Trophoblast cell (in vitro differentiated cells and primary cell): ENCODE measurements at regions not wholly inside any gene's neighbourhood (a gene's known extent, or its start where the extent isn't known, plus 50 kb on each side); places are given as distances from the start of the nearest gene placed in this dataset.

Experiments
- DNase-seq, 2 donors: peaks; one replicate each; pipeline ENCODE4 v3.0.0-alpha.2; 2016
- H2AFZ ChIP-seq: 2 replicates; pipeline ENCODE4 v1.6.1; 2013; ENCODE audit warnings: low read length, moderate library complexity, mild to moderate bottlenecking; ENCODE audit not compliant: insufficient read depth, poor library complexity
- H2AK5ac ChIP-seq: 2 replicates; pipeline ENCODE4 v1.6.1; 2013; ENCODE audit warnings: mild to moderate bottlenecking, low read length
- H2BK120ac ChIP-seq: 2 replicates; pipeline ENCODE4 v1.6.1; 2013; ENCODE audit warnings: low read length, mild to moderate bottlenecking, moderate library complexity; ENCODE audit not compliant: insufficient read depth, poor library complexity
- H2BK12ac ChIP-seq: 2 replicates; pipeline ENCODE4 v1.6.1; 2013; ENCODE audit warnings: mild to moderate bottlenecking, low read length, moderate library complexity
- H2BK5ac ChIP-seq: 2 replicates; pipeline ENCODE4 v1.6.1; 2013; ENCODE audit warnings: low read length, low read depth, moderate library complexity, mild to moderate bottlenecking; ENCODE audit not compliant: poor library complexity
- H3K14ac ChIP-seq: 2 replicates; pipeline ENCODE4 v1.6.1; 2013; ENCODE audit warnings: mild to moderate bottlenecking, low read length
- H3K18ac ChIP-seq: 2 replicates; pipeline ENCODE4 v1.6.1; 2013; ENCODE audit warnings: mild to moderate bottlenecking, low read length
- H3K23ac ChIP-seq: 2 replicates; pipeline ENCODE4 v1.6.1; 2013; ENCODE audit warnings: low read length
- H3K27ac ChIP-seq: 2 replicates; pipeline ENCODE4 v1.5.1; 2013; ENCODE audit warnings: low read depth, mild to moderate bottlenecking, inconsistent platforms, low read length, moderate library complexity
- H3K27me3 ChIP-seq: 2 replicates; pipeline ENCODE4 v1.6.1; 2013; ENCODE audit warnings: inconsistent platforms, mild to moderate bottlenecking, low read length, moderate library complexity; ENCODE audit not compliant: insufficient read depth
- H3K36me3 ChIP-seq, 2 experiments: 1 replicate in 1 of 2; 2 replicates in 1 of 2; pipeline ENCODE4 v1.6.1; 2013; ENCODE audit warnings: low read length in 2 of 2, mild to moderate bottlenecking in 2 of 2, moderate library complexity in 1 of 2; ENCODE audit not compliant: insufficient read depth in 2 of 2, control insufficient read depth in 1 of 2
- H3K4ac ChIP-seq: 2 replicates; pipeline ENCODE4 v1.6.1; 2013; ENCODE audit warnings: low read depth, mild to moderate bottlenecking, low read length, moderate library complexity
- H3K4me1 ChIP-seq, 2 experiments: 1 replicate in 1 of 2; 2 replicates in 1 of 2; pipeline ENCODE4 v1.6.1; 2013; ENCODE audit warnings: low read length in 2 of 2, mild to moderate bottlenecking in 2 of 2, moderate library complexity in 1 of 2; ENCODE audit not compliant: insufficient read depth in 2 of 2, control insufficient read depth in 1 of 2
- H3K4me2 ChIP-seq: 2 replicates; pipeline ENCODE4 v1.6.1; 2013; ENCODE audit warnings: inconsistent platforms, mild to moderate bottlenecking, low read length, moderate library complexity
- H3K4me3 ChIP-seq: 2 replicates; pipeline ENCODE4 v1.5.1; 2013; ENCODE audit warnings: mild to moderate bottlenecking, low read depth, low read length, inconsistent platforms
- H3K79me1 ChIP-seq: one replicate; pipeline ENCODE4 v1.6.1; 2013; ENCODE audit warnings: low read length
- H3K79me2 ChIP-seq: 2 replicates; pipeline ENCODE4 v1.6.1; 2013; ENCODE audit warnings: low read length, mild to moderate bottlenecking; ENCODE audit not compliant: control insufficient read depth, insufficient read depth, poor library complexity
- H3K9ac ChIP-seq: 2 replicates; pipeline ENCODE4 v1.6.1; 2013; ENCODE audit warnings: mild to moderate bottlenecking, low read length
- H3K9me3 ChIP-seq: 2 replicates; pipeline ENCODE4 v1.6.1; 2013; ENCODE audit warnings: low read depth, mild to moderate bottlenecking, control low read depth, inconsistent platforms, low read length; ENCODE audit not compliant: insufficient read depth
- H4K12ac ChIP-seq: 2 replicates; pipeline ENCODE4 v1.6.1; 2013; ENCODE audit warnings: low read depth, mild to moderate bottlenecking, low read length, moderate library complexity
- H4K8ac ChIP-seq: 2 replicates; pipeline ENCODE4 v1.6.1; 2013; ENCODE audit warnings: low read depth, mild to moderate bottlenecking, low read length, moderate library complexity
- H4K91ac ChIP-seq: one replicate; pipeline ENCODE4 v1.6.1; 2013; ENCODE audit warnings: low read depth, mild to moderate bottlenecking, low read length, moderate library complexity
- WGBS: extraction: QIAGEN DNeasy Blood & Tissue Kit; methylation state at CpG from one replicate; pipeline ENCODE4 v1.1.7; 2013; ENCODE audit warnings: missing lambda C conversion rate; ENCODE audit not compliant: insufficient read length, insufficient coverage; ENCODE audit errors: extremely low coverage; 5-methylcytosine and 5-hydroxymethylcytosine counted together

- H3K27me3 ChIP-seq, result no peaks in the 10 kb centered on the region
- H3K18ac ChIP-seq, result no peak overlapping the region
- H3K4me3 ChIP-seq, result no peak overlapping the region
- H3K4me1 ChIP-seq, result no peaks in the 10 kb centered on the region
- H2AK5ac ChIP-seq, result no peak overlapping the region
- no peak overlapping the region for H3K9ac ChIP-seq
- no CpG with 5 or more reads among the region's 3 CpGs for WGBS
- DNase-seq, result peak in 1 of 2 donors; percentile 7
- H3K4me2 ChIP-seq, result no peak overlapping the region
- no peaks in the 10 kb centered on the region for H3K9me3 ChIP-seq
- H2BK120ac ChIP-seq, result peak overlapping the region; percentile 17
- H3K36me3 ChIP-seq, result no peaks in the 10 kb centered on the region
- no peak overlapping the region for H3K23ac ChIP-seq
- no peak overlapping the region for H4K12ac ChIP-seq
- no peak overlapping the region for H3K14ac ChIP-seq
- H4K8ac ChIP-seq, result no peak overlapping the region
- H2BK12ac ChIP-seq, result no peak overlapping the region
- no peak overlapping the region for H2AFZ ChIP-seq
- H3K27ac ChIP-seq, result no peak overlapping the region
- no peak overlapping the region for H3K4ac ChIP-seq
- no peak overlapping the region for H2BK5ac ChIP-seq
- H4K91ac ChIP-seq, result no peak overlapping the region
- no peaks in the 10 kb centered on the region for H3K79me1 ChIP-seq
- no peaks in the 10 kb centered on the region for H3K79me2 ChIP-seq
Measured at GRCh38 chr4:126213996-126214395, 899.2 kb downstream of the FAT4 start.

DNA sequence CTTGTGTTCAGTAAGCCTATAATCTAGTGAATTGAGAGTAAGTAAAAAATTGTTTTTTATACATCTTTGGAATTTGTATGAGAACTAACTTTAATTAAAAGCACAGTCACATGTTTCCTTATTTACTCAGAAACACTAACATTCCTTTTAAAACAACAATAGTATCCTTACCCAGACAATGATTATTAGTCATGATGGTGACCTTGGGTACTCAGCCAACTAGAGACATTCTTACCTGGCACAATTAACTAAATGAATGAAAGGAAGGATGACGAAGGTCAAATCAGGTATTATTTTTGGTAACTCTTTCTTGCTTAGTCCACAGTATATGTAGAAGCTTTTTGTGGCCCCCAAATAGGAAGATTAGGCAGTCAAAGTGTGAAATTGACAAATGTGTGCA, 901.0 kb downstream of the FAT4 start:
- Histone ChIP-seq H3K4me2 (no peak overlapping the region), H2BK5ac (no peak overlapping the region), H3K14ac (no peak overlapping the region), H4K12ac (no peak overlapping the region), H3K4me1 (no peaks in the 10 kb centered on the region), H3K79me1 (no peaks in the 10 kb centered on the region), H2AK5ac (no peak overlapping the region), H2BK12ac (no peak overlapping the region), H3K79me2 (no peaks in the 10 kb centered on the region), H3K9me3 (no peaks in the 10 kb centered on the region), H3K4ac (no peak overlapping the region), H3K27ac (no peak overlapping the region), H4K8ac (no peak overlapping the region), H3K36me3 (no peaks in the 10 kb centered on the region), H2AFZ (no peak overlapping the region), H3K23ac (no peak overlapping the region), H3K27me3 (no peaks in the 10 kb centered on the region), H3K4me3 (no peak overlapping the region), H3K9ac (no peak overlapping the region), H3K18ac (no peak overlapping the region), H2BK120ac (no peak overlapping the region), H4K91ac (no peak overlapping the region)
- no peak for DNase-seq
- WGBS, result no CpG with 5 or more reads among the region's 1 CpG

DNA sequence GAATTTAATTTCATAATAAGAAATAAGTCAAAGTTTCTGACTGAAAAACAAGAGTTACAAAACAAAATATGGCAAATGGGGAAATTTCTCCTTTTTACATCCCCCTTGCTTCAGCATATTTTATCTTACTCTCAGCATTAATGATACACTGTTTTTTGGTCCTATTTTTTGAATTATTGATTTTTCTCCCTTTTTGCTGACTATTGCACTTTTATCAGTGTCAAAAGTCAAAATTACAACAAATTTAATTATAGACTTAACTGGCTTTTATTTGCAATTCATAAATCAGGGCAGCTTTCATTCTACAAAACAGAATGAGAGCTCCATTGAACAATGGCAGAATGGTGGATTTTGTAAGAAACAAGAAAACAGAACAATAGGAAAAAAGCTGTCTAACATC, 901.9 kb downstream of the FAT4 start:
- Histone ChIP-seq H3K18ac (no peak overlapping the region), H3K79me2 (no peaks in the 10 kb centered on the region), H4K91ac (no peak overlapping the region), H3K27ac (no peak overlapping the region), H4K12ac (no peak overlapping the region), H2AK5ac (no peak overlapping the region), H2BK120ac (no peak overlapping the region), H4K8ac (no peak overlapping the region), H3K9ac (no peak overlapping the region), H3K4me3 (no peak overlapping the region), H3K27me3 (no peaks in the 10 kb centered on the region), H3K4ac (no peak overlapping the region), H3K23ac (no peak overlapping the region), H3K9me3 (no peaks in the 10 kb centered on the region), H2BK12ac (no peak overlapping the region), H3K14ac (no peak overlapping the region), H3K79me1 (no peaks in the 10 kb centered on the region), H2BK5ac (no peak overlapping the region), H3K36me3 (no peaks in the 10 kb centered on the region), H3K4me1 (no peaks in the 10 kb centered on the region), H2AFZ (no peak overlapping the region), H3K4me2 (no peak overlapping the region)
- no peak for DNase-seq

DNA sequence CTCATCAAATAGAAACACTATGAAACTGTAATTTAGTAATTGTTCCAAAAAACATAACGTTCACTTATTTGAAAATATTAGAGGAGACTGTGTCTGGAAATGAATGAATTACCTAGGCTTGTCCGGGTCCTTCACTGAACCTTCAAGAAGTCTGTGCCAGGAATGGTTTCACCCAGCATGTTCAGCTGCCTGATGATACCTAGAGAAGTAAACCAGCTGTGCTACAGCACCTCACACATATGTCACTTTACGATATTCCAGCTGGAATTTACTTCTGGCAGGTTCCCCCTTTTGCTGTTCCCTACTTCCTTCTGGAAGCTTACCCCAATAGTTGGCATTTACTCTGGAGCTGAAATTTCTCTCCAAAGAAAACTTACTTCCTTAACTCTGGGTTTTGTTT, 906.5 kb downstream of the FAT4 start:
- Histone ChIP-seq H2AK5ac (no peak overlapping the region), H3K4me1 (no peaks in the 10 kb centered on the region), H2BK12ac (no peak overlapping the region), H4K8ac (no peak overlapping the region), H3K36me3 (no peaks in the 10 kb centered on the region), H3K4me2 (no peak overlapping the region), H2BK5ac (no peak overlapping the region), H3K79me1 (no peaks in the 10 kb centered on the region), H2BK120ac (no peak overlapping the region), H3K79me2 (no peaks in the 10 kb centered on the region), H3K14ac (no peak overlapping the region), H3K23ac (no peak overlapping the region), H2AFZ (no peak overlapping the region), H4K91ac (no peak overlapping the region), H3K27ac (no peak overlapping the region), H4K12ac (no peak overlapping the region), H3K18ac (no peak overlapping the region), H3K27me3 (no peaks in the 10 kb centered on the region), H3K4ac (no peak overlapping the region), H3K4me3 (no peak overlapping the region), H3K9me3 (no peaks in the 10 kb centered on the region), H3K9ac (no peak overlapping the region)
- DNase-seq, result no peak
- WGBS, result no CpG with 5 or more reads among the region's 3 CpGs
